GM12865 (cell line): ENCODE measurements at regions not wholly inside any gene's neighbourhood (a gene's known extent, or its start where the extent isn't known, plus 50 kb on each side); places are given as distances from the start of the nearest gene placed in this dataset.

Experiments
- DNase-seq: peaks from one replicate; pipeline ENCODE4 v3.0.0; 2010; ENCODE audit warnings: low read depth
- H3K4me3 ChIP-seq: 2 replicates; pipeline ENCODE4 v1.5.1; 2011; ENCODE audit warnings: mild to moderate bottlenecking, low read depth, low read length, control low read depth
- CTCF ChIP-seq: IDR thresholded peaks from 2 replicates; pipeline ENCODE4 v1.5.1; 2011; ENCODE audit warnings: low read length, control low read depth, low read depth, inconsistent platforms; ENCODE audit not compliant: insufficient read depth; ENCODE audit errors: missing control alignments

- no peak overlapping the region for H3K4me3 ChIP-seq
- DNase-seq, result no peak
- TF ChIP-seq CTCF, result no peak
Observed at GRCh38 chr15:91547356-91547755, 306.2 kb upstream of the SLCO3A1 start.

- DNase-seq, result no peak
- no peak overlapping the region for H3K4me3 ChIP-seq
- TF ChIP-seq CTCF, result no peak
Observed at GRCh38 chr15:91548549-91548948, 305.0 kb upstream of the SLCO3A1 start.

GRCh38 chr15:91549581-91549980, 303.9 kb upstream of the SLCO3A1 start:
- no peak for TF ChIP-seq CTCF
- no peak for DNase-seq
- no peak overlapping the region for H3K4me3 ChIP-seq

GRCh38 chr15:91552555-91552954, 301.0 kb upstream of the SLCO3A1 start:
- no peak overlapping the region for H3K4me3 ChIP-seq
- no peak for DNase-seq
- TF ChIP-seq CTCF, result no peak

GRCh38 chr15:91553196-91553854, 300.2 kb upstream of the SLCO3A1 start:
- TF ChIP-seq CTCF, result no peak
- no peak overlapping the region for H3K4me3 ChIP-seq
- no peak for DNase-seq

GRCh38 chr15:91555312-91555711, 298.2 kb upstream of the SLCO3A1 start:
- no peak for TF ChIP-seq CTCF
- no peak overlapping the region for H3K4me3 ChIP-seq
- DNase-seq, result no peak

- no peak overlapping the region for H3K4me3 ChIP-seq
- no peak for DNase-seq
- TF ChIP-seq CTCF, result no peak
Observed at GRCh38 chr15:91556926-91557325, 296.6 kb upstream of the SLCO3A1 start.
